CD4-positive, alpha-beta T cell treated with Interleukin-4 for 4 hours (primary cell): ENCODE measurements at regions not wholly inside any gene's neighbourhood (a gene's known extent, or its start where the extent isn't known, plus 50 kb on each side); places are given as distances from the start of the nearest gene placed in this dataset.

Experiments
- DNase-seq: peaks from one replicate; pipeline ENCODE4 v3.0.0-alpha.2; 2020

DNA sequence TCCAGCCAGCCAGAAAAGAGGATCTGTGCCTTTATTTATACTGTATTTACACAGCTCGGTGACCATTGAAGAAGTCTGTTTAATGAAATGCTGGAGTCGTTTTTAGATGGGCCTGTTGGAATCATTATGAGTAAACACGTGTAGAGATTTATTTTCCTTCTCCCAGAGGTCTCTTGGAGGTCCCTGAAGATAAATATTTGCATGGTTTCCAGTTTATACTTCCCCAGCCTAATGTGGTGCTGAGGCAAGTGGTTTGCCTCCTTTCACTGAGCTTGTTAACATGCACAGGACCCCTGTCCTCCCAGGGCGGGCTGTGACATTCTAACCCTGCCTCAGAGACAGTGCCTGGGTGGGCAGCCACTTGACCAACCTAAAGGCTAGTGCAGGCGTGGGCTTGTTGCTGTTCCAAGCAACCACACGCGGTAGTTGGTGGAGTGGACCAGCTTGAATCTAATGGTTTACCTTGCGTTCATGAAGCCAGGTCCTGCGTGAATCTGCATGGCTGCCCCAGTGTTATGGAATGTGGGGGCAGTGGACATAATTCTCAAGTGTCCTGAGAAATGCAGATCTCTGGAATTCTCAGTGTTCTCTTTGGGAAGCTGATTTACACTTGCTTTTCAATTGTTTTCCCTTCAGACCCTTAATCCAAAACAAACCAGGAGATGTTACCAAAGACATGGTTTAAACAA is 130.2 kb upstream of the DLX2 start:
- DNase-seq = no peak

- no peak for DNase-seq
Measured at GRCh38 chr2:172233987-172234715, 131.5 kb upstream of the DLX2 start.

GRCh38 chr2:172234716-172235691 is 132.3 kb upstream of the DLX2 start:
- peak; percentile 20 for DNase-seq

DNA sequence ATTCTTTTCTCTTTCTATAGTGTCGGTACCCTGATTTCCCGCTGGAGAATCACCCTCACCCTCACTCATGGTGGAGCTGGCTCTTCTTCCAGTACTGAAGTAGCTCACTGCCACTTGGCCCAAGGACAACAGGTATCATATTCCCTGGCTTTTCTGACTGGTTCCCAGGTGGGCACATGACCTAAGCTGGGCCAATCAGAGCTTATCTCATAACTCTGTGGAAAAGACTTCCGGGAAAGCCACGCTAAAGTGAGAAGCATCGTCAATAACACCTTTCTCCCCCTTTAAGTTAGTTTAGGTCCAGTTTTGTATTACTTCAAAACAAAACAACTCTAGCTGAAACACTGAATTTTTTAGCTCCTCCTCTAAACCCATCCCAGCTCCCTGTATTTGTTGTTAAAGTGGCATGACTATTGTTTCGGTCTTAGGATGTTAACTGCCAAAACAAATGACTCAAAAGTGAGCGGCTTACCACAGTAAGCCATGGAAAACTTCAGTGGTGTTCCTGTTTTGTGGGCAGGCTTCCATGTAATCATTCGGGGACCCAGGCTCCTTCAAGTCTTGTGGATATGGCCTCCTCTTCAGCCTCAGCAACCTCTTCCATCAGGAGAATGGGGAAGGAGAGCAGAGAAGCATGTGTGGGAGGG is 137.4 kb upstream of the DLX2 start:
- no peak for DNase-seq

DNA sequence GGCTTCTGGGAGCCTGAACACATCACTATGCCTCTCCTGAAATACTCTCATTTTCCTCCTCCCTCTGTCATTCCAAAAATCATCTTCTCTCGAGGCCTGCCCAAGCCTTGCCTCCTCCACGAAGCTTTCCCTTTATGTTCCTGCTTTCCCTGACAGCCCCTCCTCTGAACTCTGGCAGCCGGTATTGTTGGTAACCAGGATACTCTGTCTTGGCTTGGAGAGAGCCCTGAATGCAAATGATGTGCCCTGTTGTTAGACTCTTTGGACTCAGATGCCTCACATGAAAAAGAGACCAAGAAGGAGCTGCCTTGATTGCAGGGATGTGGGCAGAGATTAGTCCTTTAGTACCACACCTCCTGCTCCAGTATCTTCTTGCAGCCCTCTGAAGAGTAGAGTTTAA is 138.5 kb upstream of the DLX2 start:
- no peak for DNase-seq

DNA sequence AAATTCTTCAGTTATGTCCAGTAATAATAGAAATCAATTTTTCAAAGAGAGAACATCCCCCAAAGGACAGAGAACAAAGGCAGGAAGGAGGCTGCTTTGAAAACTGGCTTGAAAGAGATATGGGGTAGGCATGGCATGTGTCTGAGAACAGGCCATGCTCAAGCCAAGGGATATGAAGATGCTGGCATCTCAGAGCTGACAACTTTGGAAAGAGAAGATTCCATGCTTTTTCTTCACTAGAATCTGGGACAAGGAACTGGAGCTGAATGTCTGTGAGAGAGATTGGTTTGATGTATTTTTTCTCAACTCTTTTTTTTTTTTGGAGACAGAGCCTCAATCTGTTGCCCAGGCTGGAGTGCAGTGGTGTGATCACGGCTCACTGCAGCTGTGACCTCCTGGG is 139.8 kb upstream of the DLX2 start:
- no peak for DNase-seq

GRCh38 chr2:172242961-172243360 is 140.3 kb upstream of the DLX2 start:
- no peak for DNase-seq

DNA sequence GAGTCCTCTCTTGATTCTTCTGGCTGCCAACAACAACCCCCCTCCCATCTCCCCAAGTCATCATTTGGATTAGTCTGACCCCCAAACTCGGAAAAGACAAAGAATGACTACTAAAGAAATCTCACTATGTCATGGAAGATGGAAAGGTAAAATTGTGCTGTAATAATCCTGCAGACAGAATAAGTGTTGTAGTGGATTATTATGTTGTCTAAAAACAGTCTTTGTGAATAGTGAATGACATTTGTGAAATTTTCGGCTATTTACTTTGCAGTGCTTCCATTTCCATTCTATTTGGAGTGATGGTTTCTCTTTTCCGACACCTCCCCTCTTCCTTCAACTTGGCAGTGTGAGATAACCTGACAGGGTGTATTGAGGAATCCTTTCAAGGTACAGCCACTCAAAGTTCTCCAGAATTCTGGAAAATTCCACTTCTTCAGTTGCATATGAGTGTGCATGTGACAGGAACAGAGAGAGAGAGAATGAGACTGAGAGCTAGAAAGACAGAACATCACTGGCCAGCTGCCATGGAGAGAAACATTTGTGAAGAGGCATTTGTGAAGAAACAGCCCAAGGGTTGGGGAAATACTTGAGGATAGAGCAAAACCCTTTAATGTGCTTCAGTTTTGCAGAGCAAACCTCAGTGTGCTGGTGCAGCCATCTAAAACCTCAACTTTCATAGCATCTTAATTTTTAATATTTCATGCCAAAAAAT is 141.9 kb upstream of the DLX2 start:
- DNase-seq = no peak

- no peak for DNase-seq
Measured at GRCh38 chr2:172246649-172247048, 143.9 kb upstream of the DLX2 start.

DNA sequence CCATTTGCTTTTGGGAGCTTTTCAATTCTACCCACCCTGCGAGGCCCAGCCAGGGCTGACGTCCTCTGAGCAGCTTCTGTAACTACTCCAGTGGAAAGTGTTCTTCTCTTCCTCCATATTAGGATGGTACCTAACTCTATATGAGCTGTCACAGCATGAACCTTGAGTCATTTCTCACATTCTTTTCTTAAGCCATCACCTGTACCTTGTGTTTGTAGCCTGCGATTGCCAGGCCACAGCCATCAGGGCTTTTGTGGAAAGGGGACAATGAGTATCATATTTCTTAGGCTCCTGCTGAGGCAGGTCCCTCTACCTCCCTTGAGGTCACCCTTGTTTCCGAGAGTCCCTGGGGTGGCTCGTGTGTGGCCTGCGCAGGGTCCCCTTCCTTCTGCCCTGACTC is 144.5 kb upstream of the DLX2 start:
- DNase-seq = no peak

- no peak for DNase-seq
Measured at GRCh38 chr2:172248381-172248780, 145.7 kb upstream of the DLX2 start.

- no peak for DNase-seq
Measured at GRCh38 chr2:172248785-172249187, 146.1 kb upstream of the DLX2 start.

DNA sequence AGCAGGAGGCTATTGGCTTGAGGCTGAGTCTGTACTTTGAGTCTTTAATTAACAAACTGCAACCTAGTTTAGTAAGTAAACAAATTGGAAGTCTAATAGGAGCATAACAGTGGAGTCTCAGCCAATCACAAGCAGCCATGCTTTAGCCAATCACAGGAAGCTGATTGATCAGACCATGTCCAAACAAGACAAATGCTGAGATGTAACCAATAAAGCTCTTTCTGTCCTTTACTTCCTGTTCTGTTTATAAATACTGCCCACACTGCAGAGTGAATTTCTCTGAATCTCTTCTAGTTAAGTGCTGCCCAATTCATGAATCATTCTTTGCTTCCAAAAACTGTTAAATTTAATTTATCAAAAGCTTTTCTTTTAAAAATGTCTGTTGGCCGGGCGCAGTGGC is 146.6 kb upstream of the DLX2 start:
- no peak for DNase-seq

GRCh38 chr2:172249986-172250385 is 147.3 kb upstream of the DLX2 start:
- DNase-seq = no peak

DNA sequence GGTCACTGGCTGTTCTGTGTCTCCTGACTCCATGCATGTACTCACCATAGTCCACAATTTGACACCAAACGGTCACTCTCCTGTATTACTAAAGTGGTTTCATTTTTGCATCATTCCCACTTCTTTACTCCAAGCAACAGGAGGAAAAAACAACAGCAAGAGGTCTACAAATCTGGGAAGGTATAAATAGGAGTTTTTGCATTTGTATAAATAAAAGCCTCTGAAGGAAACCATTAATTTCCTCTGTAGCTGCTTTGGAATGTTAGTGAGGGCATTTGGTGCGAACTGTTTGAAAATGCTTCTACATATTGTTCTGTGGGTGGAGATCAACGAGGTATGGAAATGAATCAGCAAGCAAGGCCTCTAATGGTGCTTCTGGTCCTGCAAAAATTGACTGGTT is 148.5 kb upstream of the DLX2 start:
- no peak for DNase-seq

DNA sequence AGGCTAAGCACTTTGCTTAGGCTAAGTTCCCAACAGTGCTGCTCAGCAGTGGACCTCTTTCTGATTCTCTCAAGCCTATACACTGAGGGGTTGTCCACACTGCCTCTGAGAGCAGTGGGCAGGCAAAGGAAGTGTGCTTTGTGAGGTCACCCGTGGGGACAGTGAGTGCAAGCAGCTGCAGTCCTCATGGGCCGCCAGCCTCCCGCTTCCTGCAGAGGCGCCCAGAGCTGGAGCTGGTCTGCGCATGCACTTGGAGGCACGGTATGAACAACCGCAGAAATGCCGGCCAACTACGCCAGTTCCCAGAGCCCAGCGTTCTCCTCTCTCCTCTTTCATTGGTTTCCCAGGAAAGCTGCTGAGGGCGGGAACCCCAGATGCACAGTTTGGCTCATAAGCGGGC is 149.5 kb upstream of the DLX2 start:
- no peak for DNase-seq

DNA sequence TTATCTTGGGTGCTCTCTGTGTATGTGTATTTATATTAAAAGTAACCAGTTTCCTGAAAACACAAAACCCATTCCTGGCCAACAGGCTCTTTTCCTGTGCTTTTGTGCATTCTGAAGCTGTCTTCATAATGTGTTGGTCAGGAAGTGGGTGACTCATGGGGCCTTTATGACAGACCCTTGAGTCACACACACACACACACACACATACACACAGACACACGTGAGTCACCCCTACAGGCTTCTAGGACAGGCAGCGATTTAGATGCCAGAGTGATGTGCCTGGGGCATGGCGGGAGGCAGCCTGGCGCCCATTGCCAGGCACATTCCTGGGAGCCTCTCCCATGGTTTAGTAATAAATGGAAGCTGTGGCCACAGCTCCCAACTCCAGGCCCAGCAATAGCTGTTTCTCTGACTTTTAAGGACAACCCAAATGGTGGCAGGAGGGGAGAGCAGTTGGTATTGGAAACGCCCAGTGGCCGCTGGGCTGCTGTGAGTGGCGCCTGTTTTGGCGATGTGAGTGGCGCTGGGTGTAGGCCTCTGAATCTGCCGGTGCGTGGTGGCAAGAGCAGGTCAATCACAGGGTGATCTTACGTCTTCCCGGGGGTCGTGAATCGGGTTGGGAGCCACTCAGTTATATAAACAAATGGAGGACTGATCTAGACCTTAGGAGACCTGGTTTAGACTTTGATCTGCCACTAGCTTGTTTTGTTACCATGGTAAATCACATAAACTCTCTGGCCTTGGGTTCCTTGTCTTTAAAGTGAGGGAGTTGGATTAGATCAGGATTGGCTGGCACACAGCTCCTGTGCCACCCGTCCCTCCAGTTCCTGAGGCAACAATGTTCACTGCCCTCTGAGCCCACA is 150.7 kb upstream of the DLX2 start:
- peak; percentile 57 for DNase-seq

GRCh38 chr2:172256886-172257285 is 154.2 kb upstream of the DLX2 start:
- no peak for DNase-seq

DNA sequence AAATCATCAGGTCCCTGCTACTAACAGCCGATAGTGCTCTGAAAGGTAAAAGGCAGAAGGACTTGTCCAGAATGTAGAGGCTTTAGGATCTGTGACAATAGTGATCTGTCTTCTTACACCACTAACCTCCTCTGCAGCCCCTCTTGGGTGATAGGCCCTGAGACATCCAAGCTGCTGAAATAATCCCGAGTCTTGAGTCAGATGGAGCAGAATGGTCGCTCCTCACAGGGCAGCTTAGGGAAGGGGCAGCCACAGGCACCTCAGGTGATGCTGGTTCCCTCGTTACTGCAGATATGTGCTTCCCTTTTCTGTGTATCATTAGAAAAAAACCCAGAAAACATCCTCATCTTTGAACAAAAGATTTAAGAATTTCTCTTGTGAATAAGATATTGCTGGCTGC is 157.1 kb upstream of the DLX2 start:
- no peak for DNase-seq

- no peak for DNase-seq
Measured at GRCh38 chr2:172260336-172260735, 157.6 kb upstream of the DLX2 start.

- no peak for DNase-seq
Measured at GRCh38 chr2:172261292-172261691, 158.6 kb upstream of the DLX2 start.
